ENCODE measurements at regions not wholly inside any gene's neighbourhood (a gene's known extent, or its start where the extent isn't known, plus 50 kb on each side); places are given as distances from the start of the nearest gene placed in this dataset.

DNA sequence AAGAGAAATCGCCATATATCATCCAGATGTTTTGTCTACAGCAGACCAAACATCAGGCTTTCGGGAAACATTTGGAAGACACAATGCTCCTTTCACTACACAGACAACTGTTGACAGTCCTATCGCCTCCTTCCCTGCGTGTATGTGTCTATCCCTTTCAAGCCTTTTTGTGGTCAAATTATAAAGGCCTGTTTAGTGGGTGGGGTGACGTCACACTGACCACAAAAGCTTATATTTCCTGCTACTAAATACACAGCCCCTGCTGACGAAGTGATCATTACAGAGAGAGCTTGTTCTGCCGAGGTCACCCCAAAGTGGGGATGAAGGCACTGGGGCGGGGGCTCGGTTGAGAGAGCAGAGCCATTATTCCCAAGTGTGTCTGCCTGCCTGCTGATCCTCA lies 302.7 kb upstream of the TNP1 start:
- peaks cover 9% of the 10 kb centered on the region for H3K4me1 Mint-ChIP-seq (ENCODE audit: low read depth)
- peaks cover 12% of the 10 kb centered on the region for H3K27me3 Mint-ChIP-seq (ENCODE audit: low read depth)
- no peaks in the 10 kb centered on the region for H3K36me3 Mint-ChIP-seq (ENCODE audit: insufficient read depth)
- no peak overlapping the region for H3K4me3 Mint-ChIP-seq
- DNase-seq (no peak), ATAC-seq (peak; percentile 18 to 48)
- H3K9me3 Mint-ChIP-seq = no peaks in the 10 kb centered on the region

DNA sequence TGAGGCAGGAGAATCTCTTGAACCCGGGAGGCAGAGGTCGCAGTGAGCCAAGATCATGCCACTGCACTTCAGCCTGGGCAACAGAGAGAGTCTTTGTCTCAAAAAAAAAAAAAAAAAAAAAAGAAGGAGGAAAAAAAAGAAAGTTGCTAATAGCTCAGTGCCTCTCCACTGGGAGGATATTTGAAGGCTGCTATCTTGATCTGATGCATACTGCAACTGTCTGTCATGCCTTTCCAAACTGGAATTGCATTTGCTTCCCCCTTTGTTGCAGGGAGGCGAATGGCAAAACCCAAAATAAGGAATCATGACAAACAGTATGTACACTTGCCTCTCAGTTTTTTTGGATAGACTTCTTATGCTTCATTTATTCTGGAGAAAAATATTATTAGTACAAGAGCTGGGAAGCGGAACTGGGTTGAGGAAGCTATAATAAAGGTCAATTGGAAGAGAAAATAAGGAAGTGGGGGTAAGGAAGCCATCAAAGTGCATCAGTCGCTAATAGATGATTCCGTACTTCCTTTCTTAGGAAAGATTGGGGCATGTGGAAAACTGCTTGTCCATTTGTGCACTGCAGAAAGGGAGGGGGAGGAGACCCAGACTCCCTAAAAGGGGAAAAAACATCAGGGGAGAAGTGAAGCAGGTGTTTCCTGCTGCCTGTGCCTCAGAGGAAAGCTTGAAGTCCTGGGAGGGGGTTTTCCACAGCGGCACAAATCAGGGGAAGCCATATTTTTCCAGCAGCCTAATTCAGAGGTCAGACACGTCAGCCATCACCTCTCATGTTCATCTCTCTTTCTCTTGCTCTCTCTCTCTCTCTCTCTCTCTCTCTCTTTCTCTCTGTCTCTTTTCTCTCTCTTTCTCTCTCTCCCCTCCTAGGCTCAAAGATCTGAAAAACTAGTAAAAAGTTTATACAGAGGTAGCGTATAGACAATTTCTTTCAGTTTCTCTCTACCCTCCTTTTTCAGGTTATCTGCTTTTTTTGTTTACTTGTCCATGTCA lies 301.4 kb upstream of the TNP1 start:
- Mint-ChIP-seq H3K9me3 (no peaks in the 10 kb centered on the region), H3K4me3 (no peak overlapping the region), H3K4me1 (ENCODE audit: low read depth) (peaks cover 9% of the 10 kb centered on the region), H3K27me3 (ENCODE audit: low read depth) (peaks cover 12% of the 10 kb centered on the region), H3K36me3 (ENCODE audit: insufficient read depth) (no peaks in the 10 kb centered on the region)
- DNase-seq (no peak), ATAC-seq (no peak)

DNA sequence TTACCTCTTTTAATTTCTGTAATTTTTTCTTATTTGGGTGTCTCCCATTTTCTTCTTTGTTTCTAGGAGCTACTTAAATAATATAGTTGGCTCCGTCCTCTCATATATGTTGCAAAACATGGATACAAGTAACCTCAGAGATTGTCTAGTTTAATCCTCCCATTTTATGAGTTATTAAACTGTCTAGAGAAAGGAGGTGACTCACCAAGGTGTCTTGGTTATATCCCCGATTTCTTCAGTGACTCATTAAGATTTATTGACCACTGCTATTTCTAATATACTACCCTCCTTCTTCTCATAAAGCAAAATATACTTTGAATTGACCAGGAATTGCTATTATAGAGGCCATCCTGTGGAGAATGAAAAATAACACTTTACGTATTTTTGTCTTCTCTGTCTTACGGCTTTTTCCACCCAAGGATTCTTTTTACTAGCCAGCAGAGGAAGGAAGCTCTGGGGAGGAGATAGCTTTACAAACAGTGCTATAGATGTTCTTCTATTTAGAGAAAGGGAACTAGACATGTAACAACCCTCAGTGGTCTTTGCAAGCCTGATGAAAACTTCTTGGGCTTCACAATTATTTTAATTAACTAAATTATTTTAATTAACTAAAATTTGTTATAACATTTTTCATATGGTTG lies 300.4 kb upstream of the TNP1 start:
- no peaks in the 10 kb centered on the region for H3K9me3 Mint-ChIP-seq
- no peak for DNase-seq
- no peak for ATAC-seq

DNA sequence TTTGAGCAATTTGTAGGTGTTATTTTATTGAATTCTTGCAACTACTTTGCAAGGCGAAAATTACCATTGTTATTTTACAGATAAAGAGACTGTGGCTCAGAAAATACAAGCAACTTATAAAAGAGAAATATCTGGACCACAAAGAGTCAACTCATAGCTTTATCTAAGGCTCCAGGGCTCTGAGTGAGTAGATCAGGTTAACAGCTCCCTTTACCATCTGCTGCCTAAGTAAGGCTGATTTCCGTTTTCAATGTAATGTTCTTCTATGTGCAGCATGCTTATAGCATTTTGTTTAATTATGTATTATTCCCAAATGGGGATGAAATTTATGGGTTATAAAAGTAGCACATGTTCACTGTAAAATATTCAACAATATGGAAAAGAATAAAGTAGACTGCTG lies 299.1 kb upstream of the TNP1 start:
- DNase-seq (no peak), ATAC-seq (no peak)
- Mint-ChIP-seq H3K27me3 (ENCODE audit: low read depth) (peaks cover 12% of the 10 kb centered on the region), H3K9me3 (no peaks in the 10 kb centered on the region), H3K36me3 (ENCODE audit: insufficient read depth) (no peaks in the 10 kb centered on the region), H3K4me1 (ENCODE audit: low read depth) (peaks cover 9% of the 10 kb centered on the region), H3K4me3 (no peak overlapping the region)

More for the DNA sequence above, 300.4 kb upstream of the TNP1 start:
- peaks cover 9% of the 10 kb centered on the region for H3K4me1 Mint-ChIP-seq (ENCODE audit: low read depth)
- no peak overlapping the region for H3K4me3 Mint-ChIP-seq
- H3K36me3 Mint-ChIP-seq (ENCODE audit: insufficient read depth) = no peaks in the 10 kb centered on the region
- peaks cover 12% of the 10 kb centered on the region for H3K27me3 Mint-ChIP-seq (ENCODE audit: low read depth)

DNA sequence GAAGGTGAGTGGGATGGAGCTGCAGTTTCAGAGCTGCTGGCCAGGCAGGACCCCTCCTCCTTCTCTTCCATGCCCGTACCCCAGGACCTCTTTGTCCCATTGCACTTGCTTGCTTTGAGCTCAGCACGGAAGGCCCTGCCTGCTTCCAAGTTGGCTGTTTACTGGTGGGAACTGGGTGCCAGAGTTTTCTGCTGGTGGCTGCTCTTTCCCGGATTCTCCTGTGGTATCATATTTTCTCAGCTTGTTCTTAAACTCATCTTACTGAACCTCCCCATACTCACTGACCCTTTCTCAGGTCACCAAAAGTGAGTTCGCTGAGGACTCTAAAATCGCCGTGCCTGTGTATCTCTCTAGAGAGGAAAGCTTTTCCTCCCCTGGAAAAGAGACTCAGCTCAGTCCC lies 297.7 kb upstream of the TNP1 start:
- no peaks in the 10 kb centered on the region for H3K9me3 Mint-ChIP-seq
- no peaks in the 10 kb centered on the region for H3K36me3 Mint-ChIP-seq (ENCODE audit: insufficient read depth)
- H3K27me3 Mint-ChIP-seq (ENCODE audit: low read depth) = peaks cover 12% of the 10 kb centered on the region
- no peak overlapping the region for H3K4me3 Mint-ChIP-seq
- ATAC-seq = no peak
- no peak for DNase-seq
- peaks cover 7% of the 10 kb centered on the region for H3K4me1 Mint-ChIP-seq (ENCODE audit: low read depth)

DNA sequence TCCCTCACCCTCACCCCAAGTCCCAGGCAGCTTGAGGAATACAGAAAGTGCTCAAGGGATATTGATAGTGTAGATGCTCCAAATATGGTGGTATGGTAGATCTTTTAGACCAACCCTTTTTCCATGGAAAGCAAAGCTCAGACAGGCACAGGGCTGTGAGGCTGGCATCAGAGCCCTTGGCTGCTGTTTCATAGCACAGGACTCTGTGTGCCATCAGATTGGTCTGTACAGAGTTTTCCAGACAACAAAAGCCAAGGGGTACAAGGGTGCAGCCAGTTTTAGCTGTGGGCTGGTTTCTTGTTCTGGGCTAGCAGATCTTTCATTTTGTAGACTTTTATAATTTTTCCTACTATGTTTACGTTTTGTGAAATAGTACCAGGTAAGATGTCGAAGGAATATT lies 296.9 kb upstream of the TNP1 start:
- no peaks in the 10 kb centered on the region for H3K9me3 Mint-ChIP-seq
- ATAC-seq = no peak

DNA sequence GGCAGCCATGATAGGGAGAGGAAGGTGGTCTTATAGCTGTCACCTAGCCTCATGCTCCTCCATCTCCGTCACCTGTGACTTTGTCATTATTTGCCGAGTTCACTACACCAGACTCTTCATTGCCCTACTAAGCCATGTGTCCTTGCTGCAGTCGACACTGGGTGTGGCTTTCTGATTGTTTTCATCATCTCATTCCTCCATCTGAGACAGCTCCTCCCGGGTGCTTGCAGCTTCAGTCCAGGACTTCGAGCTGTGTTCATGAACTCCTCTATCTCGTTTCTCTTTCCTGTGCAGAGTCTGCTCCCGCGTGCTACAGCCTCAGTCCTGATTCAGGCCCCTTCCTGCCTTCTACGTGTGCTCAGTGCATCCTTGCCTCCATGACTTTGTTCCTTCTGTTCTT lies 295.1 kb upstream of the TNP1 start:
- DNase-seq = no peak
- Mint-ChIP-seq H3K27me3 (ENCODE audit: low read depth) (peaks cover 3% of the 10 kb centered on the region), H3K9me3 (peaks cover 4% of the 10 kb centered on the region), H3K4me3 (no peak overlapping the region), H3K36me3 (ENCODE audit: insufficient read depth) (no peaks in the 10 kb centered on the region), H3K4me1 (ENCODE audit: low read depth) (no peaks in the 10 kb centered on the region)
- ATAC-seq = no peak

More for the DNA sequence above, 296.9 kb upstream of the TNP1 start:
- H3K4me1 Mint-ChIP-seq (ENCODE audit: low read depth) = peaks cover 2% of the 10 kb centered on the region
- no peak overlapping the region for H3K4me3 Mint-ChIP-seq
- no peaks in the 10 kb centered on the region for H3K36me3 Mint-ChIP-seq (ENCODE audit: insufficient read depth)
- DNase-seq = no peak
- peaks cover 12% of the 10 kb centered on the region for H3K27me3 Mint-ChIP-seq (ENCODE audit: low read depth)

DNA sequence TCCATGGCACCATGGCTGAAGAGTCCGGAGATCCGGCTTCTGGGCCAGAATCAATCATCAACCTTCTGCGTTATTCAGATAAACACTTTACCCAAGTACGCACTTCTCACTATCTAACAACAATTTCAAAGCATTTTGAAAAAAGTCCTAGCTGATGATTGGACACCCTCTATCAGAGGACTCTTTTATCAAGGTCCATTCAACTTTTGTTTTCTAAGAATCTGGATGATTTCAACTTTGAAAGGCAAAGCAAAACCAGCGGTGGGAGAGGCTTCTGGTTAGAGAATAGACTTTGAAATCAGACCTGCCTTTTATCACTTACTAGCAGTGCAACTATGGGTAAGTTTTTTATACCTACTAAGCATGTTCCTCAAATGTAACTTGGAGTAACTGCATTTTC lies 293.6 kb upstream of the TNP1 start:
- peaks cover 3% of the 10 kb centered on the region for H3K27me3 Mint-ChIP-seq (ENCODE audit: low read depth)
- DNase-seq = no peak
- peaks cover 4% of the 10 kb centered on the region for H3K9me3 Mint-ChIP-seq
- ATAC-seq = no peak
- no peaks in the 10 kb centered on the region for H3K4me1 Mint-ChIP-seq (ENCODE audit: low read depth)
- H3K4me3 Mint-ChIP-seq = no peak overlapping the region
- no peaks in the 10 kb centered on the region for H3K36me3 Mint-ChIP-seq (ENCODE audit: insufficient read depth)

DNA sequence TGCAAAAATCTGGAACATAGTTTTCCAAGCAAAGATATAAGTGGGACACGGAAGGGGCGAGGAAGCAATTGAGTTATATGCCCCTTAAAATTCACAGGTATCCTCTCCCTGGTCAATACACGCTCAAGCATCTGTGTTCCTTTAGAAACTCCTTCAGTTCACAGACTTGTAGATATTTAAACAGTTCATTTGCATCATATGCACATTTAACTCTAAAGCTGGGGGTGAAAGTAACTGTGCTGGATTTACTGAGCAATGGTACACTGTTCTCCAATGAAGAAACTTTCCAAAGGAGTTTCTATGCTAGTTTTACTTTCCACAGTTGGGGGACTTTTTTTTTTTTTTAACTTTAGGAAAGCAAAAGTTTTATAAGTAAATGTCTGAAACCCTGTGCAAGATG lies 293.0 kb upstream of the TNP1 start:
- H3K36me3 Mint-ChIP-seq (ENCODE audit: insufficient read depth) = no peaks in the 10 kb centered on the region
- H3K9me3 Mint-ChIP-seq = peaks cover 4% of the 10 kb centered on the region
- no peaks in the 10 kb centered on the region for H3K4me1 Mint-ChIP-seq (ENCODE audit: low read depth)
- no peak for ATAC-seq
- H3K27me3 Mint-ChIP-seq (ENCODE audit: low read depth) = peaks cover 4% of the 10 kb centered on the region
- no peak overlapping the region for H3K4me3 Mint-ChIP-seq
- no peak for DNase-seq

DNA sequence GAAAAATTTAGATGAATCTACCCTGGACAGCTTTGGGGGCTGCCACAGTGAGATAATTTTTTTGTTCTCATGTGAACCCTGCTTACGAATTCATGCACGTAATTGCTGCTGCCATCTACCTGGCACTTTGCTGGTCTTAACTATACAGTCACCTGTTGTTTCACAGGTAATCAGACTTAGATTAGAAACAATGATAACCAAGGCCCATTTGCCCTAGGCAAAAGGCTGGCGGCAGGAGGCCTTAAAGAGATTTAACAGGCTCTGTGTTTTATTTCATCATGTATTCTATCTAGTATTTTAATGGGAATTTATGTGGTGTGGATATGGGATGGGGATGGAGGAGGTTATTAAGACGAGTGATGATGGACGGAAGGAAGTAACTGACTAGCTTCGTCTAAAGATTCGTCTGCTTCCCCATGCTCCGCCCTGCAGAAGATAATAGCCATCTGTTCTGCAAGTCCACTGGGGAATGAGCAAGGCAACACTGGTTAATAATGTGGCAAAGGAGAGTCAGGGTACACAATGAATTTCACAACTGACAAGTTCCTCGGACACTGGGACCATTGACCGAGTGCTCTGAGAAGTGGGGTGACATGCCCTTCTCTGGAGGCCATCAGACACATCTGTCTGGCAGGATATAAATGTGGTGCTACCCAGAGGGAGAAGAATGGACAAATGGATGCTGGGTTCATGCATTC lies 291.8 kb upstream of the TNP1 start:
- DNase-seq (no peak), ATAC-seq (no peak)
- Mint-ChIP-seq H3K36me3 (ENCODE audit: insufficient read depth) (no peaks in the 10 kb centered on the region), H3K4me1 (ENCODE audit: low read depth) (no peaks in the 10 kb centered on the region), H3K9me3 (peaks cover 4% of the 10 kb centered on the region), H3K4me3 (no peak overlapping the region), H3K27me3 (ENCODE audit: low read depth) (peaks cover 4% of the 10 kb centered on the region)

DNA sequence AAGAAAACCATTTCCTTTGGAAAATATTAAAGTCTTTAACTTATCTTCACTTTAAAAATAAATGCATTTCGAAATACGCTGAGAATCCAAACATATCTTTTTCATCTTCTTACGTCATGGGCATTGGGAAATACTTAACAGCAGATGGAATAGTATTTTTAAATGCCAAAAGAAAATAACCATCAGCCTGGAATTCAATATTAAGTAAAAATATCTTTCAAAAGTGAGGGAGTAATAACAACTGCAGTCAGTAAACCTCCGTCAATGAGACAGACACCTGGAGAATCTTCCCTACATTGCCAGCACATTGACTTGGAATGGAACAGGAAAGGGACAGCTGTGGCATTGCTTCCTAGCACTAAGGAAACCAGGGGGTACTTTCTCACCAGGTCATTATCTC lies 290.4 kb upstream of the TNP1 start:
- DNase-seq = no peak
- Mint-ChIP-seq H3K4me1 (ENCODE audit: low read depth) (no peaks in the 10 kb centered on the region), H3K27me3 (ENCODE audit: low read depth) (peaks cover 4% of the 10 kb centered on the region), H3K36me3 (ENCODE audit: insufficient read depth) (no peaks in the 10 kb centered on the region), H3K9me3 (peaks cover 4% of the 10 kb centered on the region), H3K4me3 (no peak overlapping the region)
- no peak for ATAC-seq

DNA sequence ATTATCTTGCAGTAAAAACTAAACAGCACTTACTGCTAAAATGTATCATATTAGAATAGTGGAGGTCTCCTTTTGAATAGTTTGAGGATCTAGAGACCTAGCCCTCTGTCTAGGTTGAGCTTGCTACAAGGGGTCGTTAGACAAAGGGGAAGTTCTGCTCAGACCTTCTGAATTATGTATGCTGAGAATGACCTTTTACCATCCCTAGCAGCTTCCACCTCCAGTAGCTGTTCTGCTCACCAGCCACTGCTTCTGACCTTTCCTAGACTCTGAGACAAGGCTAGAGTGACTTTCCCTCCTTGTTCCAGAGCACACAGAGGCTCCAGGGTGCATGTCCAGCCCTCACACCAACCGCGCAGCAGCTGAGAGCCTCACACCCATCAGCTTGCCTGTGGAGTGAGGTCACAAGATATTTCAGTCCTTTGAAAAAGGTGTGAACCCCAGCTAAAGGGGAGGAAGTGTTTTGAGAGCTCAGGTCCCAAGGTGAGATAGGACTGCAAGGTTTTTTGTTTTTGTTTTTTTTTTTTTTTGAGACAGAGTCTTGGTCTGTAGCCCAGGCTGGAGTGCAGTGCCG lies 289.3 kb upstream of the TNP1 start:
- Mint-ChIP-seq H3K27me3 (ENCODE audit: low read depth) (peaks cover 4% of the 10 kb centered on the region), H3K4me3 (no peak overlapping the region), H3K9me3 (peaks cover 4% of the 10 kb centered on the region), H3K36me3 (ENCODE audit: insufficient read depth) (no peaks in the 10 kb centered on the region), H3K4me1 (ENCODE audit: low read depth) (no peaks in the 10 kb centered on the region)
- DNase-seq = no peak
- no peak for ATAC-seq

DNA sequence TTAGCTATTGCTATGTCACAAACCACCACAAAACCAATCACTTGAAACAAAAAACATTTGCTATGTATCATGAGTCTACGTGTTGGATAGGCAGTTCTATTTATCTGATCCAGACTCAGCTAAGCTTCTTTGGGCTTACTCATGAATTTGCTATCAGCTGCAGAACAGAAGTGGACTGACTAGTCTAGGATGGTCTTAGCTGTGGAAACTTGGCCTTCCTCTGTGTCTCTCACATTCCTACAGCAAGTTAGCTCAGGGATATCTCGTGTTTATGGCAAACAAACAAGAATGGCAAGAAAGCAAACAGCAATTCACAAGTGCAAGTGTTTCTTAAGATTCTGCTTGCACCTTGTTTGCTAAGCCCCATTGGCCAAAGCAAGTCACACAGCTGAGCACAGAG lies 288.0 kb upstream of the TNP1 start:
- H3K36me3 Mint-ChIP-seq (ENCODE audit: insufficient read depth) = no peaks in the 10 kb centered on the region
- ATAC-seq (no peak), DNase-seq (no peak)
- H3K4me1 Mint-ChIP-seq (ENCODE audit: low read depth) = no peaks in the 10 kb centered on the region
- no peak overlapping the region for H3K4me3 Mint-ChIP-seq
- H3K27me3 Mint-ChIP-seq (ENCODE audit: low read depth) = peaks cover 4% of the 10 kb centered on the region
- peaks cover 4% of the 10 kb centered on the region for H3K9me3 Mint-ChIP-seq

DNA sequence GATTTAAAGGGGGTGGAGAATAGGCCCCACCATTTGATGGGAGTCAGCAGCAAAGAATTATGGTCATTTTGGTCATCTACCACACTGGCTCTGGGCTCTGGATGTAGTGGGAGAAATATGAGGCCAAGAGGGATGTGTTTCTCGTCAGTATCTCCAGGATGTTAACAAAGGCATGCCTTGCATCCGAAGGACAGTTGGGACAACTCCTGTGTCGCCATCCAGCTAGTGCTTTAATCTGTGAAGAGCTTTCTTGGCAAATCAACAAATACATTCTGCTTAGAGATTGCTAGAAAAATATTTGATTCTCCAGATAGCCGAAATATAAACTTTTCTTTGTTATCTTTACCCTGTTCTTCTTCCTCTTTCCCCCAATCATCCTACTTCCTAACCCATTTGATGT lies 287.1 kb upstream of the TNP1 start:
- no peaks in the 10 kb centered on the region for H3K4me1 Mint-ChIP-seq (ENCODE audit: low read depth)
- peaks cover 8% of the 10 kb centered on the region for H3K9me3 Mint-ChIP-seq
- no peak for DNase-seq
- H3K27me3 Mint-ChIP-seq (ENCODE audit: low read depth) = peaks cover 4% of the 10 kb centered on the region
- H3K4me3 Mint-ChIP-seq = no peak overlapping the region
- no peak for ATAC-seq
- H3K36me3 Mint-ChIP-seq (ENCODE audit: insufficient read depth) = no peaks in the 10 kb centered on the region

Measured in activated T-cell treated with anti-CD3 and anti-CD28 coated beads, Interleukin-2, amount 50 U/mL, for 4 hours (primary cell).